ENCODE measurements at regions not wholly inside any gene's neighbourhood (a gene's known extent, or its start where the extent isn't known, plus 50 kb on each side); places are given as distances from the start of the nearest gene placed in this dataset.

- no peak for TF ChIP-seq CTCF (IDR thresholded peaks at IDR 0.05)
- no peak for TF ChIP-seq POLR2A (IDR thresholded peaks at IDR 0.05)
Measured at GRCh38 chr10:9654261-9654660, 1363.4 kb upstream of the CELF2 start.
